Thyroid gland (tissue), 4 donors: ENCODE measurements at regions not wholly inside any gene's neighbourhood (a gene's known extent, or its start where the extent isn't known, plus 50 kb on each side); places are given as distances from the start of the nearest gene placed in this dataset.

ENCODE experiments used
- DNase-seq, 2 donors: peaks; one replicate each; pipeline ENCODE4 v3.0.0-alpha.2; 2019
- H3K27ac ChIP-seq, 3 donors: fragments of 200-600 bp; sonication (generic); 1 replicate in 2 of 3; 2 replicates in 1 of 3; pipeline ENCODE4 v1.5.1; 2016 to 2019; ENCODE audit warnings: mild to moderate bottlenecking in 1 of 3, moderate library complexity in 1 of 3
- H3K27me3 ChIP-seq: fragments of 200-600 bp; sonication (generic); one replicate; pipeline ENCODE4 v1.5.1; 2019
- H3K36me3 ChIP-seq, 2 donors: fragments of 200-600 bp; sonication (generic); one replicate each; pipeline ENCODE4 v1.5.1; 2016 to 2019
- H3K4me1 ChIP-seq, 2 donors: fragments of 200-600 bp; sonication (generic); one replicate each; pipeline ENCODE4 v1.5.1; 2017 to 2019
- H3K4me3 ChIP-seq, 3 donors: fragments of 200-600 bp; sonication (generic); replicated peaks in 1 of 3; 1 replicate in 2 of 3; 2 replicates in 1 of 3; pipeline ENCODE4 v1.5.1; 2016; ENCODE audit warnings: mild to moderate bottlenecking in 1 of 3
- H3K9me3 ChIP-seq: fragments of 200-600 bp; sonication (generic); one replicate; pipeline ENCODE4 v1.5.1; 2017
- CTCF ChIP-seq, 6 experiments: fragments of 200-600 bp in 3 of 6; fragments of 450-650 bp in 3 of 6; sonication (generic) in 3 of 6; IDR thresholded peaks; one replicate each; pipeline ENCODE4 v1.5.1; 2016 to 2019; ENCODE audit warnings: antibody characterized with exemption in 6 of 6, mild to moderate bottlenecking in 2 of 6, inconsistent platforms in 1 of 6, moderate library complexity in 1 of 6
- POLR2A ChIP-seq, 2 donors: fragments of 450-650 bp; IDR thresholded peaks; one replicate each; pipeline ENCODE4 v1.6.1; 2017; ENCODE audit warnings: antibody characterized with exemption in 2 of 2, mild to moderate bottlenecking in 2 of 2, moderate library complexity in 1 of 2
- WGBS, 2 donors: methylation state at CpG; one replicate each; pipeline ENCODE4 v1.1.5; 2017; 5-methylcytosine and 5-hydroxymethylcytosine counted together
- intact Hi-C: fragments of 100-400 bp; cut with DNase I; formaldehyde crosslinking; loops from one replicate; pipeline ENCODE4 v1.15.1; 2023

DNA sequence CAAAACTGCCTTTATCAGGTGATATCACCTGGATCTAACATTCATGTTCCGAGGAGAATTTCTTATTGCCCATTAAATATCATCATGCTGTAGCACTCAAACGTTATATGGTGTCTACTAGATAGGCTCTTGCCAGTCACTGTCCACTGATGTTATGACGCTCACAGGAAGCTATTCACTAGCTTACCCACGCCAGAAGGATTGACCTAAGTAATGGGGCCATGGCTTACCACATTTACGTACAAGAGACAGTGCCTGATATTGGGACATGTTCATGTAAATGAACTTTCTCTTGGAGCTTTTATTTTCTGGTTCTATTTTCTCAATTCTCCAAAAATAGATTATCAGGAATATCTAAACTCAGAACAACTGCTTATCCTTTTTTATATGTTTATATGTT is 91.7 kb upstream of the NAALADL2 start:
- H3K4me3 ChIP-seq, result no peak overlapping the region
- intact Hi-C loops, result no loop called here
- no peak for DNase-seq
- H3K9me3 ChIP-seq, result no peaks in the 10 kb centered on the region
- WGBS, 2 donors, result 78 to 79% methylated on average over 5 of the region's 5 CpGs
- TF ChIP-seq POLR2A (IDR thresholded peaks at IDR 0.05), result no peak
- TF ChIP-seq CTCF (IDR thresholded peaks at IDR 0.05), result no peak
- H3K27me3 ChIP-seq, result no peaks in the 10 kb centered on the region
- no peaks in the 10 kb centered on the region for H3K4me1 ChIP-seq
- H3K27ac ChIP-seq, result no peak overlapping the region
- H3K36me3 ChIP-seq, result no peaks in the 10 kb centered on the region

DNA sequence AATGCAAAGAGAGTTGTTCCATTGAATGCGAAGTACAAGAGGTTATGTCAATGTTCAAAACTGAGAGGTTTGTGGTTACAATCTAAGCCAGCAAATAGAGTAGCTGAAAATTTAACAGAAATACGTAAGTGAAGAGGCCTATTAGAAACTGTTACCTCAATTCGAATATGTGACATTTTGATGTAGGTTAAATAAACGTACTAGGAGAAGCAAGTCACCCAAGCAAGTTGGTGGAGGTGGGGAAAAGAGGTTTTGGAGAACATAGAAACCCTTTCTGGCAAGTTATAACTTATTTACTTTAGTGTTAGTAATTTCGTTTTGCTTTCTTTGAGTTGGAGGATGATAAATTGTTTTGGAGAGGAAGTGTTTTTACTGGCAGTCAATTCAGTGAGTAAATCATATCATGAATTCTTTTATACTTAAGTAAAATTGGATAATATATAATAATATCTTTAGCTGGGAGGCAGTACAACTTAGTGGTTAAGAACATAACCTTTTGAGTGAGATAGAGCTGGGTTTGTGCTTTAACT is 91.2 kb upstream of the NAALADL2 start:
- no peak overlapping the region for H3K4me3 ChIP-seq
- WGBS, 2 donors, result 68 to 79% methylated on average over 5 of the region's 5 CpGs
- DNase-seq, result no peak
- TF ChIP-seq POLR2A (IDR thresholded peaks at IDR 0.05) (no peak), CTCF (IDR thresholded peaks at IDR 0.05) (no peak)
- intact Hi-C loops, result no loop called here
- H3K36me3 ChIP-seq, result no peaks in the 10 kb centered on the region
- no peaks in the 10 kb centered on the region for H3K27me3 ChIP-seq
- H3K9me3 ChIP-seq, result no peaks in the 10 kb centered on the region
- H3K4me1 ChIP-seq, result no peaks in the 10 kb centered on the region
- no peak overlapping the region for H3K27ac ChIP-seq

- intact Hi-C loops, result no loop called here
- H3K27ac ChIP-seq, result no peak overlapping the region
- H3K4me3 ChIP-seq, result no peak overlapping the region
- no peaks in the 10 kb centered on the region for H3K4me1 ChIP-seq
- no peaks in the 10 kb centered on the region for H3K9me3 ChIP-seq
- DNase-seq, result no peak
- 94% methylated on average over 2 of the region's 2 CpGs for WGBS, 2 donors
- no peaks in the 10 kb centered on the region for H3K36me3 ChIP-seq
- TF ChIP-seq POLR2A (IDR thresholded peaks at IDR 0.05), result no peak
- TF ChIP-seq CTCF (IDR thresholded peaks at IDR 0.05), result no peak
- H3K27me3 ChIP-seq, result no peaks in the 10 kb centered on the region
Measured at GRCh38 chr3:174769171-174769570, 90.0 kb upstream of the NAALADL2 start.

GRCh38 chr3:174775603-174776002 is 83.5 kb upstream of the NAALADL2 start:
- no peak overlapping the region for H3K4me3 ChIP-seq
- TF ChIP-seq POLR2A (IDR thresholded peaks at IDR 0.05), result no peak
- no peak for TF ChIP-seq CTCF (IDR thresholded peaks at IDR 0.05)
- no peaks in the 10 kb centered on the region for H3K27me3 ChIP-seq
- H3K27ac ChIP-seq, result no peak overlapping the region
- no peaks in the 10 kb centered on the region for H3K9me3 ChIP-seq
- H3K36me3 ChIP-seq, result no peaks in the 10 kb centered on the region
- intact Hi-C loops, result no loop called here
- H3K4me1 ChIP-seq, result no peaks in the 10 kb centered on the region
- DNase-seq, result no peak
- WGBS, 2 donors, result 87 to 92% methylated on average over 3 of the region's 3 CpGs

GRCh38 chr3:174776123-174776522 is 83.0 kb upstream of the NAALADL2 start:
- H3K27me3 ChIP-seq, result no peaks in the 10 kb centered on the region
- H3K4me3 ChIP-seq, result no peak overlapping the region
- intact Hi-C loops, result no loop called here
- TF ChIP-seq CTCF (IDR thresholded peaks at IDR 0.05) (no peak), POLR2A (IDR thresholded peaks at IDR 0.05) (no peak)
- no peaks in the 10 kb centered on the region for H3K4me1 ChIP-seq
- H3K9me3 ChIP-seq, result no peaks in the 10 kb centered on the region
- no peak overlapping the region for H3K27ac ChIP-seq
- WGBS, 2 donors, result 86 to 89% methylated on average over 4 of the region's 4 CpGs
- no peak for DNase-seq
- no peaks in the 10 kb centered on the region for H3K36me3 ChIP-seq
